Activated CD8-positive, alpha-beta T cell treated with anti-CD3 and anti-CD28 coated beads for 36 hours (primary cell): ENCODE measurements at regions not wholly inside any gene's neighbourhood (a gene's known extent, or its start where the extent isn't known, plus 50 kb on each side); places are given as distances from the start of the nearest gene placed in this dataset.

Source experiments
- ATAC-seq: fragments of 200-7000 bp; cut with Tn5 transposase; one replicate; pipeline ENCODE4 v1.10.0; 2021; ENCODE audit warnings: mild to moderate bottlenecking, moderate library complexity
- CTCF ChIA-PET: fragments of 350-600 bp; sonication (Branson Sonifier 250); formaldehyde crosslinking; loops from one replicate; lab custom pipeline; 2021; ENCODE audit warnings: antibody characterized with exemption; lab: Charles Lee
- POLR2A ChIA-PET: fragments of 350-600 bp; sonication (Branson Sonifier 250); formaldehyde crosslinking; loops from one replicate; lab custom pipeline; 2021; ENCODE audit warnings: antibody characterized with exemption; lab: Charles Lee
- DNase-seq: peaks from one replicate; pipeline ENCODE4 v3.0.0-alpha.2; 2020
- H3K27ac Mint-ChIP-seq: one replicate; pipeline ENCODE4 v1.8.0; 2021; ENCODE audit warnings: mild to moderate bottlenecking, mixed read lengths
- H3K27me3 Mint-ChIP-seq: one replicate; pipeline ENCODE4 v1.8.0; 2021; ENCODE audit warnings: mixed read lengths
- H3K36me3 Mint-ChIP-seq: one replicate; pipeline ENCODE4 v1.8.0; 2021; ENCODE audit warnings: low read depth, mixed read lengths
- H3K4me1 Mint-ChIP-seq: one replicate; pipeline ENCODE4 v1.8.0; 2021; ENCODE audit warnings: low read depth, mixed read lengths
- H3K4me3 Mint-ChIP-seq: one replicate; pipeline ENCODE4 v1.8.0; 2021; ENCODE audit warnings: mild to moderate bottlenecking, moderate library complexity, mixed read lengths
- H3K9me3 Mint-ChIP-seq: one replicate; pipeline ENCODE4 v1.8.0; 2021; ENCODE audit warnings: mixed read lengths
- intact Hi-C: fragments of 100-400 bp; cut with micrococcal nuclease; formaldehyde crosslinking; loops from one replicate; pipeline ENCODE4 v1.10.0; 2022
- TF ChIP-seq, protein P1 (sequence below): fragments of 200-600 bp; IDR thresholded peaks from one replicate; pipeline ENCODE4 v1.8.0; 2022; ENCODE audit warnings: antibody characterized with exemption, mild to moderate bottlenecking

DNA sequence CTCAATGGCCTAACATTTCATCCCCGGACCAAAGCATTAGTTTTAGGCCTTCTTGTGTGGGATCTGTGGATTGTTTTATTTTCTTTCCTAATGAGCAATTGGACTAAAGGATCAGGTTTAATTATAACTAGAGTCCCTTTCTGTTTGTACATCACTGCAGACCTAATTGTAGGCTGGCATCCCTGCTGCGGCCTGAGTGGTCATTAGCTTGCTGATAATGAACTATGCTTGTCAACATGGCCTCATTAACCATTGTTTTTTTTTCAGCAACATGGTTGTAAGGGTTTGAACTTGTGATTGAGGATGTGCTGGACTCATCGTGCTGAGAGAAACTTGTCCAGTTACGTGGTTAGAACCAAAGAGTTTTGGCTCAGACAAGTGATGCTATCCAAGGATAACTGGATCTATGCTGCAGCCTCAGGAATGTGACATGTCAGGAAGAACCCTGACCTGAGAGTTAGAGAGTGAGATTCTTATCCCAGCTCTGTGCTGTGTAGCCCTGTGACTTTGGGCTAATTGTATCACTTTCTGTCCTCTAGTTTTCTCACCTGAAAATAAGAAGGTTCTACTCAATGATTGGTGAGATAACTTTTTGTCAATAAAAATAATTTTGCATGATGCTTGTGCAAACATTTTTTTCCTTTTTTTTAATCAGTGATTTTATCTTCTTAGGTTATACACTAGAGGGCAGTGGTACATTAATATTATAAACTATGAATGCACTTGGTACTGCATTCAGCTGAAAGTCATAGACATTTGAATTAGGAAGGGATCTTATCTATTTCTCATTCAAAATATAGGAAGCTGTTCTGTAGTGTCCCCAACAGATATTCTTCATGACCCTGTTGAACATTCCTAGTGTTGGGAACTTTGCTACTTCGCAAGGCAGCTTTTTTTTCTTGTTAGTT is 140.9 kb downstream of the RNF144B start:
- Mint-ChIP-seq H3K4me3 (no peak overlapping the region), H3K27ac (no peak overlapping the region), H3K9me3 (no peaks in the 10 kb centered on the region), H3K36me3 (no peaks in the 10 kb centered on the region), H3K4me1 (no peaks in the 10 kb centered on the region), H3K27me3 (peaks cover 8% of the 10 kb centered on the region)
- DNase-seq (no peak), ATAC-seq (no peak)
- CTCF ChIA-PET, result interaction anchor here (0.6 to 2.0 kb wide), 6 partner anchors 17 to 1599 kb away, joined by 3 to 4 read pairs (median 3); no protein-coding TSS in a partner anchor
- intact Hi-C loops, result no loop called here
- POLR2A ChIA-PET, result no interaction called here
- TF ChIP-seq, protein P1, sequence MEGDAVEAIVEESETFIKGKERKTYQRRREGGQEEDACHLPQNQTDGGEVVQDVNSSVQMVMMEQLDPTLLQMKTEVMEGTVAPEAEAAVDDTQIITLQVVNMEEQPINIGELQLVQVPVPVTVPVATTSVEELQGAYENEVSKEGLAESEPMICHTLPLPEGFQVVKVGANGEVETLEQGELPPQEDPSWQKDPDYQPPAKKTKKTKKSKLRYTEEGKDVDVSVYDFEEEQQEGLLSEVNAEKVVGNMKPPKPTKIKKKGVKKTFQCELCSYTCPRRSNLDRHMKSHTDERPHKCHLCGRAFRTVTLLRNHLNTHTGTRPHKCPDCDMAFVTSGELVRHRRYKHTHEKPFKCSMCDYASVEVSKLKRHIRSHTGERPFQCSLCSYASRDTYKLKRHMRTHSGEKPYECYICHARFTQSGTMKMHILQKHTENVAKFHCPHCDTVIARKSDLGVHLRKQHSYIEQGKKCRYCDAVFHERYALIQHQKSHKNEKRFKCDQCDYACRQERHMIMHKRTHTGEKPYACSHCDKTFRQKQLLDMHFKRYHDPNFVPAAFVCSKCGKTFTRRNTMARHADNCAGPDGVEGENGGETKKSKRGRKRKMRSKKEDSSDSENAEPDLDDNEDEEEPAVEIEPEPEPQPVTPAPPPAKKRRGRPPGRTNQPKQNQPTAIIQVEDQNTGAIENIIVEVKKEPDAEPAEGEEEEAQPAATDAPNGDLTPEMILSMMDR, result peak; percentile 22

DNA sequence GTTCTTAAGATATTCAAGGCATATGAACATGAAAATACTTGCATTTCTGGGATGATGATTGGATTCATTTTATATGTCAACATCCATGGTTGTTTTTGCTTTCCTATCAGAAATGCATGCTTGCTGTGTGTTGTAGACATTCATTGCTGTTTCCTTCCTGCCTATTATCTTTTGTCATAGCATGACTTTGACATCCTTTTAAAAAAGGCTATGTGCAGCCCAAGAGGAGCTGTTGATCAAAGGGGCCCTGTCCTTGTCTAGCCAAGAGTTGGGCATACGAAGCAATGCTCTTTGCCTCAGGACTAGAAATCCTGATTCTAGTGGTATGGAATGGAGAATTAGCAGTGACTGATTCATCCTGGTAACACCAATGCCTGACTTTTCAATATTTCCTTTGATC is 143.1 kb downstream of the RNF144B start:
- H3K27me3 Mint-ChIP-seq, result peaks cover 10% of the 10 kb centered on the region
- DNase-seq, result no peak
- H3K9me3 Mint-ChIP-seq, result no peaks in the 10 kb centered on the region
- intact Hi-C loops, result no loop called here
- H3K36me3 Mint-ChIP-seq, result no peaks in the 10 kb centered on the region
- ATAC-seq, result no peak
- H3K27ac Mint-ChIP-seq, result no peak overlapping the region
- H3K4me1 Mint-ChIP-seq, result no peaks in the 10 kb centered on the region
- TF ChIP-seq, protein P1, result no peak
- CTCF ChIA-PET, result interaction anchor here (2.0 kb wide), 1 partner anchor 1596 kb away, joined by 4 read pairs; no protein-coding TSS in a partner anchor
- POLR2A ChIA-PET, result no interaction called here
- no peak overlapping the region for H3K4me3 Mint-ChIP-seq

GRCh38 chr6:18532139-18532538 is 145.0 kb downstream of the RNF144B start:
- Mint-ChIP-seq H3K36me3 (no peaks in the 10 kb centered on the region), H3K4me1 (no peaks in the 10 kb centered on the region), H3K27ac (no peak overlapping the region), H3K9me3 (no peaks in the 10 kb centered on the region), H3K27me3 (peaks cover 18% of the 10 kb centered on the region), H3K4me3 (no peak overlapping the region)
- TF ChIP-seq, protein P1, result no peak
- ChIA-PET POLR2A (no interaction called here), CTCF (no interaction called here)
- ATAC-seq (no peak), DNase-seq (no peak)
- intact Hi-C loops, result no loop called here

DNA sequence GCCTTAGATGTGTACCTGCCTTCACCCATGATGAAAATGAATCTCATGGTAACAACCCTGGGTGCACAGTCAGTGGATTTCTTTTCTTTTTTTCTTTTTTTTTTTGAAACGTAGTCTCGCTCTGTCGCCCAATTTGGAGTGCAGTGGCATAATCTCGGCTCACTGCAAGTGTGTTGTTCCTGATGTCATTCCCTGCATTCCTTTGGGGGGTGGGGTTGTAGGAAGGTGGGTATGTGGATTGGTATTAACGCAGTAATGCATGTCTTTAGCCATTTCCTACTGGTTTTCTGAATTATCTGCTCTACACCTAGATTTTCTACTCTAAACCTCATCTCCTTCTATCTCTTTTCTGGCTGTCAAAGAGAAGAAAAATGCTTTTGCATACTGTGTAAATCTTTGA is 146.6 kb downstream of the RNF144B start:
- H3K9me3 Mint-ChIP-seq, result no peaks in the 10 kb centered on the region
- H3K4me1 Mint-ChIP-seq, result no peaks in the 10 kb centered on the region
- H3K36me3 Mint-ChIP-seq, result no peaks in the 10 kb centered on the region
- H3K4me3 Mint-ChIP-seq, result no peak overlapping the region
- DNase-seq (no peak), ATAC-seq (no peak)
- intact Hi-C loops, result no loop called here
- POLR2A ChIA-PET, result no interaction called here
- TF ChIP-seq, protein P1, result no peak
- CTCF ChIA-PET, result no interaction called here
- peaks cover 20% of the 10 kb centered on the region for H3K27me3 Mint-ChIP-seq
- H3K27ac Mint-ChIP-seq, result no peak overlapping the region

- H3K36me3 Mint-ChIP-seq, result no peaks in the 10 kb centered on the region
- ChIA-PET CTCF (no interaction called here), POLR2A (no interaction called here)
- peaks cover 29% of the 10 kb centered on the region for H3K27me3 Mint-ChIP-seq
- no peak for DNase-seq
- intact Hi-C loops, result no loop called here
- TF ChIP-seq, protein P1, result no peak
- no peak overlapping the region for H3K4me3 Mint-ChIP-seq
- no peak overlapping the region for H3K27ac Mint-ChIP-seq
- ATAC-seq, result no peak
- no peaks in the 10 kb centered on the region for H3K9me3 Mint-ChIP-seq
- no peaks in the 10 kb centered on the region for H3K4me1 Mint-ChIP-seq
These were observed 149.5 kb downstream of the RNF144B start for GRCh38 chr6:18536591-18537055.
